ENCODE measurements at regions not wholly inside any gene's neighbourhood (a gene's known extent, or its start where the extent isn't known, plus 50 kb on each side); places are given as distances from the start of the nearest gene placed in this dataset.

GRCh38 chr1:222284466-222284865 lies 263.4 kb downstream of the HHIPL2 start:
- no peak for DNase-seq

- DNase-seq, result no peak
Measured at GRCh38 chr1:222283147-222283768, 264.6 kb downstream of the HHIPL2 start.

GRCh38 chr1:222279591-222279990 lies 268.3 kb downstream of the HHIPL2 start:
- DNase-seq, result no peak

GRCh38 chr1:222278501-222278900 lies 269.4 kb downstream of the HHIPL2 start:
- no peak for DNase-seq

GRCh38 chr1:222275729-222276465 lies 272.0 kb downstream of the HHIPL2 start:
- DNase-seq, result peak; percentile 90

- DNase-seq, result no peak
Measured at GRCh38 chr1:222275001-222275728, 272.7 kb downstream of the HHIPL2 start.

GRCh38 chr1:222266223-222267196 lies 281.4 kb downstream of the HHIPL2 start:
- no peak for DNase-seq

- DNase-seq, result no peak
Measured at GRCh38 chr1:222263791-222264190, 284.1 kb downstream of the HHIPL2 start.

- DNase-seq, result no peak
Measured at GRCh38 chr1:222257027-222257426, 290.9 kb downstream of the HHIPL2 start.

GRCh38 chr1:222256058-222256457 lies 291.8 kb downstream of the HHIPL2 start:
- no peak for DNase-seq

GRCh38 chr1:222252788-222253187 lies 295.1 kb downstream of the HHIPL2 start:
- DNase-seq, result no peak

- no peak for DNase-seq
Measured at GRCh38 chr1:222251847-222252246, 296.1 kb downstream of the HHIPL2 start.

GRCh38 chr1:222250376-222250775 lies 297.5 kb downstream of the HHIPL2 start:
- no peak for DNase-seq

- DNase-seq, result no peak
Measured at GRCh38 chr1:222247811-222248310, 300.0 kb downstream of the HHIPL2 start.

GRCh38 chr1:222247081-222247480 lies 300.8 kb downstream of the HHIPL2 start:
- DNase-seq, result no peak

GRCh38 chr1:222243902-222244301 lies 304.0 kb downstream of the HHIPL2 start:
- no peak for DNase-seq

- DNase-seq, result no peak
Measured at GRCh38 chr1:222242492-222242891, 305.4 kb downstream of the HHIPL2 start.

GRCh38 chr1:222241410-222241809 lies 306.5 kb downstream of the HHIPL2 start:
- no peak for DNase-seq

GRCh38 chr1:222240536-222241181 lies 307.2 kb downstream of the HHIPL2 start:
- DNase-seq, result no peak

GRCh38 chr1:222239130-222239529 lies 308.8 kb downstream of the HHIPL2 start:
- no peak for DNase-seq

GRCh38 chr1:222234351-222234750 lies 313.6 kb downstream of the HHIPL2 start:
- no peak for DNase-seq
